H1 (cell line): ENCODE measurements at regions not wholly inside any gene's neighbourhood (a gene's known extent, or its start where the extent isn't known, plus 50 kb on each side); places are given as distances from the start of the nearest gene placed in this dataset.

Experiments used
- CTCF ChIA-PET: fragments of 300-600 bp; sonication (Branson Sonifier 250); formaldehyde crosslinking; loops from one replicate; lab custom pipeline; 2021; ENCODE audit not compliant: partially characterized antibody; lab: Charles Lee
- POLR2A ChIA-PET: fragments of 300-600 bp; sonication (Branson Sonifier 250); formaldehyde crosslinking; loops from one replicate; lab custom pipeline; 2021; ENCODE audit warnings: inconsistent platforms; ENCODE audit not compliant: partially characterized antibody; lab: Charles Lee
- DNase-seq, 2 experiments: peaks; one replicate each; pipeline versions ENCODE4 v3.0.0 to v3.0.0-alpha.2; 2010 to 2022; ENCODE audit warnings: low spot score in 2 of 2, low read depth in 1 of 2, mixed read lengths in 1 of 2
- FAIRE-seq: peaks from 2 replicates; lab custom pipeline; 2011; peaks lifted over from hg19 to GRCh38; lab: Jason Lieb, UNC
- H2AFZ ChIP-seq: 2 replicates; pipeline ENCODE4 v1.8.1; 2012; ENCODE audit warnings: low read length, inconsistent platforms
- H2AK5ac ChIP-seq: 2 replicates; pipeline ENCODE4 v1.6.1; 2013; ENCODE audit warnings: low read depth, low read length
- H2BK120ac ChIP-seq: replicated peaks from 2 replicates; pipeline ENCODE3; 2013; ENCODE audit warnings: low read depth, low read length, inconsistent platforms
- H2BK12ac ChIP-seq: 2 replicates; pipeline ENCODE4 v1.6.1; 2013; ENCODE audit warnings: low read depth, low read length
- H2BK15ac ChIP-seq: 2 replicates; pipeline ENCODE4 v1.6.1; 2013; ENCODE audit warnings: low read length
- H2BK20ac ChIP-seq: 2 replicates; pipeline ENCODE4 v1.6.1; 2013; ENCODE audit warnings: low read length
- H2BK5ac ChIP-seq: 2 replicates; pipeline ENCODE4 v1.6.1; 2013; ENCODE audit warnings: low read depth, low read length
- H3K14ac ChIP-seq: 2 replicates; pipeline ENCODE4 v1.6.1; 2013; ENCODE audit warnings: inconsistent platforms; ENCODE audit not compliant: insufficient read length
- H3K18ac ChIP-seq: 2 replicates; pipeline ENCODE4 v1.6.1; 2013; ENCODE audit warnings: low read length; ENCODE audit errors: extremely low read depth
- H3K23ac ChIP-seq: 2 replicates; pipeline ENCODE4 v1.6.1; 2013; ENCODE audit warnings: inconsistent platforms; ENCODE audit not compliant: insufficient read length
- H3K23me2 ChIP-seq: 2 replicates; pipeline ENCODE4 v1.6.1; 2013; ENCODE audit warnings: low read depth, low read length
- H3K27ac ChIP-seq: 2 replicates; pipeline ENCODE4 v1.6.1; 2011; ENCODE audit warnings: low read depth, low read length, inconsistent platforms
- H3K27me3 ChIP-seq, 4 experiments: replicated peaks in 1 of 4; 1 replicate in 1 of 4; 2 replicates in 3 of 4; pipeline versions ENCODE4 v1.6.1 to v1.8.1; 2011 to 2013; ENCODE audit warnings: low read length in 3 of 4, mild to moderate bottlenecking in 3 of 4, inconsistent platforms in 2 of 4, mixed read lengths in 2 of 4, moderate library complexity in 1 of 4; ENCODE audit not compliant: control insufficient read depth in 3 of 4, insufficient read depth in 3 of 4; ENCODE audit errors: extremely low read depth in 1 of 4
- H3K36me3 ChIP-seq, 4 experiments: 2 replicates each; pipeline versions ENCODE4 v1.6.1 to v1.8.1; 2011 to 2013; ENCODE audit warnings: mild to moderate bottlenecking in 4 of 4, low read length in 3 of 4, moderate library complexity in 2 of 4, control low read depth in 1 of 4, inconsistent platforms in 1 of 4; ENCODE audit not compliant: insufficient read depth in 4 of 4, control insufficient read depth in 2 of 4
- H3K4ac ChIP-seq: replicated peaks from 2 replicates; pipeline ENCODE3; 2013; ENCODE audit warnings: low read length, low read depth, mixed read lengths, inconsistent platforms; ENCODE audit not compliant: insufficient read length
- H3K4me1 ChIP-seq, 4 experiments: replicated peaks in 1 of 4; 1 replicate in 1 of 4; 2 replicates in 3 of 4; pipeline versions ENCODE4 v1.6.1 to v1.8.1; 2011 to 2013; ENCODE audit warnings: low read length in 3 of 4, inconsistent platforms in 2 of 4, mixed read lengths in 1 of 4; ENCODE audit not compliant: insufficient read depth in 4 of 4, control insufficient read depth in 3 of 4
- H3K4me2 ChIP-seq, 2 experiments: 2 replicates each; pipeline versions ENCODE4 v1.6.1 to v1.8.1; 2011 to 2013; ENCODE audit warnings: low read depth in 2 of 2, low read length in 2 of 2, control low read depth in 1 of 2, inconsistent platforms in 1 of 2, mild to moderate bottlenecking in 1 of 2; ENCODE audit not compliant: insufficient read depth in 1 of 2
- H3K4me3 ChIP-seq, 4 experiments: fragments of 200-600, 300-600 bp in 1 of 4; sonication (generic), shearing (Covaris generic), sonication (Bioruptor Twin) in 1 of 4; 2 replicates each; pipeline versions ENCODE4 v1.5.1 to v1.8.1; 2011 to 2016; ENCODE audit warnings: low read length in 4 of 4, low read depth in 3 of 4, control low read depth in 2 of 4, inconsistent platforms in 2 of 4, mild to moderate bottlenecking in 2 of 4, mixed read lengths in 1 of 4, moderate library complexity in 1 of 4; ENCODE audit not compliant: insufficient read depth in 2 of 4; ENCODE audit errors: extremely low read depth in 1 of 4
- H3K56ac ChIP-seq: replicated peaks from 2 replicates; pipeline ENCODE3; 2013; ENCODE audit warnings: low read depth, mild to moderate bottlenecking, mixed read lengths, low read length, inconsistent platforms; ENCODE audit not compliant: insufficient read length
- H3K79me1 ChIP-seq: 2 replicates; pipeline ENCODE4 v1.6.1; 2013; ENCODE audit warnings: low read depth, low read length, control low read depth
- H3K79me2 ChIP-seq, 2 experiments: 2 replicates each; pipeline versions ENCODE4 v1.6.1 to v1.8.1; 2012 to 2013; ENCODE audit warnings: low read length in 2 of 2, mild to moderate bottlenecking in 2 of 2, inconsistent platforms in 1 of 2; ENCODE audit not compliant: insufficient read depth in 2 of 2, control insufficient read depth in 1 of 2
- H3K9ac ChIP-seq, 4 experiments: replicated peaks in 1 of 4; 1 replicate in 1 of 4; 2 replicates in 3 of 4; pipeline versions ENCODE4 v1.6.1 to v1.8.1; 2011 to 2013; ENCODE audit warnings: low read depth in 3 of 4, low read length in 3 of 4, control low read depth in 2 of 4, mild to moderate bottlenecking in 2 of 4, moderate library complexity in 2 of 4, inconsistent platforms in 1 of 4; ENCODE audit errors: extremely low read depth in 1 of 4
- H3K9me3 ChIP-seq, 2 experiments: 2 replicates each; pipeline versions ENCODE4 v1.6.1 to v1.8.1; 2012 to 2013; ENCODE audit warnings: mild to moderate bottlenecking in 2 of 2, moderate library complexity in 2 of 2, control low read depth in 1 of 2, inconsistent platforms in 1 of 2, low read depth in 1 of 2, low read length in 1 of 2, mixed read lengths in 1 of 2; ENCODE audit not compliant: insufficient read depth in 2 of 2
- H4K20me1 ChIP-seq, 2 experiments: replicated peaks in 1 of 2; 2 replicates each; pipeline versions ENCODE3 to v1.8.1; 2011 to 2013; ENCODE audit warnings: inconsistent platforms in 2 of 2, low read length in 2 of 2, mild to moderate bottlenecking in 1 of 2; ENCODE audit not compliant: insufficient read depth in 2 of 2, control insufficient read depth in 1 of 2
- H4K5ac ChIP-seq: 2 replicates; pipeline ENCODE4 v1.6.1; 2013; ENCODE audit warnings: low read length, low read depth, mixed read lengths, inconsistent platforms; ENCODE audit not compliant: insufficient read length
- H4K8ac ChIP-seq: 2 replicates; pipeline ENCODE4 v1.8.0; 2013; ENCODE audit warnings: mild to moderate bottlenecking, moderate library complexity, low read length, inconsistent platforms; ENCODE audit not compliant: insufficient read depth; ENCODE audit errors: extremely low read depth
- H4K91ac ChIP-seq: replicated peaks from 2 replicates; pipeline ENCODE3; 2013; ENCODE audit warnings: low read length, mixed read lengths, inconsistent platforms; ENCODE audit not compliant: insufficient read length
- ASH2L ChIP-seq: fragments of 200-600, 300-600 bp; sonication (generic); IDR thresholded peaks from one replicate; pipeline ENCODE4 v1.7.1; 2017; ENCODE audit warnings: low read length
- KDM4A ChIP-seq: IDR thresholded peaks from one replicate; pipeline ENCODE4 v1.7.1; 2012; ENCODE audit warnings: low read depth, mild to moderate bottlenecking, moderate library complexity, low read length, inconsistent platforms; ENCODE audit not compliant: severe bottlenecking
- SP1 ChIP-seq: IDR thresholded peaks from 2 replicates; pipeline ENCODE4 v1.6.1; 2011; ENCODE audit warnings: low read depth, low read length
- WGBS, 2 experiments: shearing (Covaris generic) in 1 of 2; methylation state at CpG; one replicate each; pipeline versions ENCODE4 v1.1.6 to v1.1.7; 2013 to 2015; ENCODE audit warnings: low lambda C conversion rate in 2 of 2, mixed read lengths in 2 of 2, inconsistent platforms in 1 of 2, low coverage in 1 of 2, missing lambda C conversion rate in 1 of 2; ENCODE audit not compliant: insufficient replicate concordance in 2 of 2, insufficient coverage in 1 of 2, insufficient read length in 1 of 2; ENCODE audit errors: extremely low coverage in 1 of 2, missing lambda C conversion rate in 1 of 2; 5-methylcytosine and 5-hydroxymethylcytosine counted together

- Histone ChIP-seq H3K36me3 (no peaks in the 10 kb centered on the region), H2BK12ac (no peak overlapping the region), H2BK120ac (no peak overlapping the region), H3K27ac (no peak overlapping the region), H2AK5ac (no peak overlapping the region), H2BK5ac (no peak overlapping the region), H3K27me3 (no peaks in the 10 kb centered on the region), H3K18ac (no peak overlapping the region), H3K4ac (no peak overlapping the region), H3K4me3 (no peak overlapping the region), H4K20me1 (no peaks in the 10 kb centered on the region), H3K23me2 (no peaks in the 10 kb centered on the region), H2AFZ (no peak overlapping the region), H4K8ac (no peak overlapping the region), H3K9me3 (peaks cover 4 to 11% of the 10 kb centered on the region in 2 experiments; a peak in 3 of 4 replicates), H4K5ac (no peak overlapping the region), H3K79me2 (no peaks in the 10 kb centered on the region), H3K79me1 (no peaks in the 10 kb centered on the region), H3K9ac (no peak overlapping the region), H4K91ac (no peak overlapping the region), H3K14ac (no peak overlapping the region), H2BK15ac (no peak overlapping the region), H3K23ac (no peak overlapping the region), H2BK20ac (no peak overlapping the region), H3K4me1 (no peaks in the 10 kb centered on the region), H3K4me2 (no peak overlapping the region), H3K56ac (no peak overlapping the region)
- DNase-seq (no peak), FAIRE-seq (no peak)
- ChIA-PET CTCF (no interaction called here), POLR2A (no interaction called here)
- 96% methylated on average over 4 of the region's 4 CpGs; no CpG with 5 or more reads in 1 of the 2 experiments for WGBS, 2 experiments
- TF ChIP-seq ASH2L (no peak), KDM4A (no peak), SP1 (no peak)
Observed at GRCh38 chr10:130246113-130246512, 109.9 kb downstream of the GLRX3 start.
